Loucy (cell line): ENCODE measurements at regions not wholly inside any gene's neighbourhood (a gene's known extent, or its start where the extent isn't known, plus 50 kb on each side); places are given as distances from the start of the nearest gene placed in this dataset.

Source experiments
- H2AFZ ChIP-seq: fragments of 200-600 bp; sonication (generic); 2 replicates; pipeline ENCODE4 v1.6.0; 2016; ENCODE audit warnings: antibody characterized with exemption, mild to moderate bottlenecking, low read length, moderate library complexity
- H3F3A ChIP-seq: fragments of 200-600 bp; 2 replicates; pipeline ENCODE4 v1.6.0; 2016; ENCODE audit warnings: antibody characterized with exemption, low read depth, mild to moderate bottlenecking
- H3K27me3 ChIP-seq: fragments of 200-600 bp; sonication (generic); 2 replicates; pipeline ENCODE4 v1.6.1; 2014; ENCODE audit warnings: low read length, mild to moderate bottlenecking; ENCODE audit not compliant: insufficient read depth, poor library complexity, severe bottlenecking
- H3K36me3 ChIP-seq: fragments of 200-600 bp; sonication (generic); 2 replicates; pipeline ENCODE4 v1.6.1; 2016; ENCODE audit warnings: low read length; ENCODE audit not compliant: insufficient read depth
- H3K4me1 ChIP-seq: fragments of 200-600 bp; sonication (generic); 2 replicates; pipeline ENCODE4 v1.5.1; 2014; ENCODE audit warnings: low read length, mild to moderate bottlenecking; ENCODE audit not compliant: insufficient read depth, poor library complexity, severe bottlenecking
- H3K4me2 ChIP-seq: fragments of 200-600 bp; sonication (generic); 2 replicates; pipeline ENCODE4 v1.6.0; 2014; ENCODE audit warnings: antibody characterized with exemption, low read length, low read depth, mild to moderate bottlenecking; ENCODE audit not compliant: poor library complexity, severe bottlenecking
- H3K4me3 ChIP-seq: fragments of 200-600 bp; sonication (generic); 2 replicates; pipeline ENCODE4 v1.5.1; 2014; ENCODE audit warnings: low read length, mild to moderate bottlenecking, mixed read lengths; ENCODE audit not compliant: poor library complexity, severe bottlenecking
- H3K79me2 ChIP-seq: fragments of 200-600 bp; sonication (generic); 2 replicates; pipeline ENCODE4 v1.6.1; 2014; ENCODE audit warnings: low read length; ENCODE audit not compliant: insufficient read depth
- H3K9ac ChIP-seq: fragments of 200-600 bp; sonication (generic); 2 replicates; pipeline ENCODE4 v1.6.0; 2014; ENCODE audit warnings: mild to moderate bottlenecking, low read depth, low read length, moderate library complexity; ENCODE audit not compliant: poor library complexity, severe bottlenecking
- H3K9me2 ChIP-seq: fragments of 200-600 bp; sonication (generic); replicated peaks from 2 replicates; pipeline ENCODE4 v1.6.1; 2016; ENCODE audit warnings: low read depth, low read length, mixed read lengths
- H3K9me3 ChIP-seq: fragments of 200-600 bp; sonication (generic); 2 replicates; pipeline ENCODE4 v1.6.1; 2014; ENCODE audit warnings: mild to moderate bottlenecking, antibody characterized with exemption, low read length, low read depth; ENCODE audit not compliant: insufficient read depth
- H4K20me1 ChIP-seq: fragments of 200-600 bp; sonication (generic); 2 replicates; pipeline ENCODE4 v1.6.0; 2014; ENCODE audit warnings: antibody characterized with exemption, low read length, mild to moderate bottlenecking; ENCODE audit not compliant: insufficient read depth, poor library complexity, severe bottlenecking
- EZH2phosphoT487 ChIP-seq: fragments of 200-600 bp; IDR thresholded peaks from 2 replicates; pipeline ENCODE4 v1.6.1; 2018; ENCODE audit warnings: antibody characterized with exemption, mild to moderate bottlenecking, moderate library complexity, borderline replicate concordance
- TF ChIP-seq, protein P1 (sequence below): fragments of 200-600 bp; sonication (generic); conservative IDR thresholded peaks from 2 replicates; pipeline ENCODE4 v1.5.1; 2014; ENCODE audit warnings: mild to moderate bottlenecking, antibody characterized with exemption, low read length

GRCh38 chr2:18208956-18209355 is 330.5 kb downstream of the KCNS3 start:
- no peaks in the 10 kb centered on the region for H4K20me1 ChIP-seq
- H3F3A ChIP-seq, result no peaks in the 10 kb centered on the region
- H3K4me2 ChIP-seq, result no peak overlapping the region
- no peak overlapping the region for H3K4me3 ChIP-seq
- H3K9ac ChIP-seq, result no peak overlapping the region
- no peak overlapping the region for H2AFZ ChIP-seq
- H3K27me3 ChIP-seq, result no peaks in the 10 kb centered on the region
- TF ChIP-seq, protein P1, sequence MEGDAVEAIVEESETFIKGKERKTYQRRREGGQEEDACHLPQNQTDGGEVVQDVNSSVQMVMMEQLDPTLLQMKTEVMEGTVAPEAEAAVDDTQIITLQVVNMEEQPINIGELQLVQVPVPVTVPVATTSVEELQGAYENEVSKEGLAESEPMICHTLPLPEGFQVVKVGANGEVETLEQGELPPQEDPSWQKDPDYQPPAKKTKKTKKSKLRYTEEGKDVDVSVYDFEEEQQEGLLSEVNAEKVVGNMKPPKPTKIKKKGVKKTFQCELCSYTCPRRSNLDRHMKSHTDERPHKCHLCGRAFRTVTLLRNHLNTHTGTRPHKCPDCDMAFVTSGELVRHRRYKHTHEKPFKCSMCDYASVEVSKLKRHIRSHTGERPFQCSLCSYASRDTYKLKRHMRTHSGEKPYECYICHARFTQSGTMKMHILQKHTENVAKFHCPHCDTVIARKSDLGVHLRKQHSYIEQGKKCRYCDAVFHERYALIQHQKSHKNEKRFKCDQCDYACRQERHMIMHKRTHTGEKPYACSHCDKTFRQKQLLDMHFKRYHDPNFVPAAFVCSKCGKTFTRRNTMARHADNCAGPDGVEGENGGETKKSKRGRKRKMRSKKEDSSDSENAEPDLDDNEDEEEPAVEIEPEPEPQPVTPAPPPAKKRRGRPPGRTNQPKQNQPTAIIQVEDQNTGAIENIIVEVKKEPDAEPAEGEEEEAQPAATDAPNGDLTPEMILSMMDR, result no peak
- TF ChIP-seq EZH2phosphoT487, result no peak
- H3K9me2 ChIP-seq, result no peaks in the 10 kb centered on the region
- no peaks in the 10 kb centered on the region for H3K79me2 ChIP-seq
- H3K36me3 ChIP-seq, result no peaks in the 10 kb centered on the region
- no peaks in the 10 kb centered on the region for H3K9me3 ChIP-seq
- H3K4me1 ChIP-seq, result no peaks in the 10 kb centered on the region

DNA sequence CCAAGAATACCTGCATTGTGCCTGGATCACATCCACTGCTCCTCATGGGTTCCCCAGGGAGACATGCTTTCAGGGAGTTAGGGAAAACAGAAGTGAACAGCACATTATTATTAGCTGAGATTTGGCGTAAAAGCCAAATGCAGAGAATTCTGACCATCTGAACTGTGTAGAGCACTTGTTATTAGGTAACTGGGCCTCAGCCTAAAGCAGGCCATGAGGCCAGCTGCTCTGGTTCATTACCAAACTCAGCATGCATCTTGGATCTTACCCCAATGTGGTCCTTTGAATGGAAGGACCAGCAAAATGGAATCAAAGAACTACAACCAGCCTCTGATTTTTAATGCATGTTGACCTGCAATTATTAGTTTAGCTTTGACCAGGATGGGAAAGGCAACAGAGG is 322.3 kb downstream of the KCNS3 start:
- Histone ChIP-seq H3K36me3 (no peaks in the 10 kb centered on the region), H3K27me3 (no peaks in the 10 kb centered on the region), H3K9me2 (no peaks in the 10 kb centered on the region)

DNA sequence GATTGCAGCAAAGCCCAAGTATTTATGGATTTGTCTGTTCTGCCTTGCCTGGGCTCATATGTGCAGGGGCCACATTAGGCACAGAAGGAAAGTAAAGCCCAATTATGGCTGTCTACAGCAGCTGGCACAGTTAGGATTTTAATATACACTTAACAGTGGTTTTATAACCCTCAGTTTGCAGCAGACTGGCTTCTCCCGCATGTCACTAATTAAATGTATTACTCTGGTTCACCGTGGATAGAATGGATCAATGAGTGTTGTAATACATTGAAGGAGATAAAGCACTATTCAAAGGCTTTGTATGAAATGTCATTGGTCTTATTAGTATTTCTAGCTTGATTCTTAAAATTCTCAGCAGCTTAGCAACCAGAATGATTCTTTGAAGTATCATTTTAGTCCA is 320.2 kb downstream of the KCNS3 start:
- Histone ChIP-seq H3K79me2 (no peaks in the 10 kb centered on the region), H3K9ac (no peak overlapping the region), H3K36me3 (no peaks in the 10 kb centered on the region), H4K20me1 (no peaks in the 10 kb centered on the region), H3K4me1 (no peaks in the 10 kb centered on the region), H3K4me3 (no peak overlapping the region), H3K9me2 (no peaks in the 10 kb centered on the region), H3K9me3 (no peaks in the 10 kb centered on the region), H2AFZ (no peak overlapping the region), H3F3A (no peaks in the 10 kb centered on the region), H3K4me2 (no peak overlapping the region), H3K27me3 (no peaks in the 10 kb centered on the region)
- no peak for TF ChIP-seq EZH2phosphoT487

More for the DNA sequence above, 322.3 kb downstream of the KCNS3 start:
- no peak overlapping the region for H2AFZ ChIP-seq
- no peaks in the 10 kb centered on the region for H3K4me1 ChIP-seq
- no peak overlapping the region for H3K9ac ChIP-seq
- TF ChIP-seq, protein P1, result no peak
- TF ChIP-seq EZH2phosphoT487, result no peak
- no peaks in the 10 kb centered on the region for H3K79me2 ChIP-seq
- H3K4me2 ChIP-seq, result no peak overlapping the region
- H3K9me3 ChIP-seq, result no peaks in the 10 kb centered on the region
- no peaks in the 10 kb centered on the region for H4K20me1 ChIP-seq
- no peaks in the 10 kb centered on the region for H3F3A ChIP-seq
- no peak overlapping the region for H3K4me3 ChIP-seq

DNA sequence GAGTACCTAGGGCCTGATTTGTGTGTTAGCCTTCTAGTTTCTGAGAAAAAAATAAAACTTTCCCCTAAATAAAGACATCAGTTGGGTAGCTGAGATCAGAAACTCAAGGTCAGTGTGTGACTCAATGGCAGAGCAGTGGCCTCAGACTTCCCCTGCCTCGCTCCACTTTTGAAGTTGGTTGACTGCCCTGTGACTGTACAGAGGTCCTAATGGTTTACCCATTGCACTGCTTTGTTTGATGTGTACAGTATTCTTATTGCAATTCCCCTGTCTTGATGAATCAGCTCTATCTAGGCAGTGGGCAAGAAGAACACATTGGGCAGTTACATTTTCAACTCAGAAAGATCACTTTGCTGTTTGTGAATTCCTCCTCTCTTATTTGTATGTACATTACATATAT is 315.7 kb downstream of the KCNS3 start:
- Histone ChIP-seq H3K27me3 (no peaks in the 10 kb centered on the region), H3K4me1 (no peaks in the 10 kb centered on the region), H3K9me2 (no peaks in the 10 kb centered on the region), H4K20me1 (no peaks in the 10 kb centered on the region), H3K9ac (no peak overlapping the region), H2AFZ (no peak overlapping the region), H3K36me3 (no peaks in the 10 kb centered on the region), H3K79me2 (no peaks in the 10 kb centered on the region), H3K9me3 (no peaks in the 10 kb centered on the region), H3F3A (no peaks in the 10 kb centered on the region), H3K4me3 (no peak overlapping the region), H3K4me2 (no peak overlapping the region)
- TF ChIP-seq, protein P1, result no peak
- TF ChIP-seq EZH2phosphoT487, result no peak
